NCI-H146 treated with DMSO at 0.1 percent for 48 hours (cell line): ENCODE measurements at regions not wholly inside any gene's neighbourhood (a gene's known extent, or its start where the extent isn't known, plus 50 kb on each side); places are given as distances from the start of the nearest gene placed in this dataset.

ENCODE experiments used
- DNase-seq: peaks from one replicate; lab custom pipeline; 2025; ENCODE audit not compliant: unreplicated experiment; lab: John Stamatoyannopoulos, UW

- no peak for DNase-seq
These were observed 470.5 kb upstream of the FAM98A start for GRCh38 chr2:34069604-34070003.

- DNase-seq: no peak
These were observed 451.3 kb upstream of the FAM98A start for GRCh38 chr2:34050413-34050812.

GRCh38 chr2:34045101-34045655 is 446.1 kb upstream of the FAM98A start:
- no peak for DNase-seq

GRCh38 chr2:34037886-34038285 is 438.8 kb upstream of the FAM98A start:
- no peak for DNase-seq

GRCh38 chr2:34037157-34037556 is 438.1 kb upstream of the FAM98A start:
- no peak for DNase-seq

GRCh38 chr2:34031097-34031496 is 432.0 kb upstream of the FAM98A start:
- no peak for DNase-seq

GRCh38 chr2:34030273-34030672 is 431.2 kb upstream of the FAM98A start:
- DNase-seq: no peak

GRCh38 chr2:34029073-34029472 is 430.0 kb upstream of the FAM98A start:
- no peak for DNase-seq

- DNase-seq: no peak
These were observed 426.1 kb upstream of the FAM98A start for GRCh38 chr2:34025196-34025595.

GRCh38 chr2:34012715-34013302 is 413.7 kb upstream of the FAM98A start:
- peak; percentile 4 for DNase-seq

GRCh38 chr2:34011684-34012083 is 412.6 kb upstream of the FAM98A start:
- DNase-seq: no peak

- no peak for DNase-seq
These were observed 406.8 kb upstream of the FAM98A start for GRCh38 chr2:34005901-34006300.

GRCh38 chr2:34004936-34005335 is 405.8 kb upstream of the FAM98A start:
- DNase-seq: no peak

- DNase-seq: no peak
These were observed 404.7 kb upstream of the FAM98A start for GRCh38 chr2:34003795-34004194.

- no peak for DNase-seq
These were observed 402.5 kb upstream of the FAM98A start for GRCh38 chr2:34001557-34001956.

- no peak for DNase-seq
These were observed 385.0 kb upstream of the FAM98A start for GRCh38 chr2:33984131-33984530.

- no peak for DNase-seq
These were observed 379.4 kb upstream of the FAM98A start for GRCh38 chr2:33978471-33978870.

GRCh38 chr2:33975498-33975897 is 376.4 kb upstream of the FAM98A start:
- no peak for DNase-seq

GRCh38 chr2:33967103-33967502 is 368.0 kb upstream of the FAM98A start:
- no peak for DNase-seq

GRCh38 chr2:33958591-33958990 is 359.5 kb upstream of the FAM98A start:
- no peak for DNase-seq

GRCh38 chr2:33949371-33949770 is 350.3 kb upstream of the FAM98A start:
- no peak for DNase-seq

- DNase-seq: no peak
These were observed 347.1 kb upstream of the FAM98A start for GRCh38 chr2:33946193-33946592.

GRCh38 chr2:33933203-33933602 is 334.1 kb upstream of the FAM98A start:
- no peak for DNase-seq
